ENCODE measurements at regions not wholly inside any gene's neighbourhood (a gene's known extent, or its start where the extent isn't known, plus 50 kb on each side); places are given as distances from the start of the nearest gene placed in this dataset.

DNA sequence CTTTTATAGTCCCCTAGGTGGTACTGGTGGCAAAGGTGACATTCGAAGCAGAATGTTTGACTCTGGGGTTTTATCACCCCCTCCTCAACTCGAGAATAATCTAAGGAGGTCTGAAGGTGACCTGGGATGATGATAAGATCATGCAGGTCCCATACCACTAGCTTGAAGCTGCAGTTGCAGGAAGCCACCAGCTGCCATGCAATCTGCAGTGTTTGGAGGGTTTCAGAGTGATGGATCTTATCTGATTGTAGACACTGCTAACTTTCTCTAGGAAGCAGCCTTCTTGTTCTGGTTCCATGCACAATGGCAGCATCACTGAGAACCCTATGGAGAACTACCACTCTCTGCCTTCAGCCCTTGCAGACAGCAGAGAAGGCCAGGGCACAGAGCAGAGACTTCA, 59.4 kb upstream of the LRPPRC start:
- TF ChIP-seq CHD2 (IDR thresholded peaks at IDR 0.05; ENCODE audit: low read length, partially characterized antibody) = no peak
- no peak for TF ChIP-seq ESRRA (IDR thresholded peaks at IDR 0.05; ENCODE audit: borderline replicate concordance, low read length)
- TF ChIP-seq, protein P1, sequence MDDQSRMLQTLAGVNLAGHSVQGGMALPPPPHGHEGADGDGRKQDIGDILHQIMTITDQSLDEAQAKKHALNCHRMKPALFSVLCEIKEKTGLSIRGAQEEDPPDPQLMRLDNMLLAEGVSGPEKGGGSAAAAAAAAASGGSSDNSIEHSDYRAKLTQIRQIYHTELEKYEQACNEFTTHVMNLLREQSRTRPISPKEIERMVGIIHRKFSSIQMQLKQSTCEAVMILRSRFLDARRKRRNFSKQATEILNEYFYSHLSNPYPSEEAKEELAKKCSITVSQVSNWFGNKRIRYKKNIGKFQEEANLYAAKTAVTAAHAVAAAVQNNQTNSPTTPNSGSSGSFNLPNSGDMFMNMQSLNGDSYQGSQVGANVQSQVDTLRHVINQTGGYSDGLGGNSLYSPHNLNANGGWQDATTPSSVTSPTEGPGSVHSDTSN (IDR thresholded peaks at IDR 0.05) = no peak
- TF ChIP-seq SMC3 (IDR thresholded peaks at IDR 0.05) = no peak
- no peak for TF ChIP-seq CHD4 (IDR thresholded peaks at IDR 0.05; ENCODE audit: borderline replicate concordance)
- TF ChIP-seq EP300 (IDR thresholded peaks at IDR 0.05) = no peak
- TF ChIP-seq ZC3H11A (IDR thresholded peaks at IDR 0.05) = no peak
- no peak for TF ChIP-seq SREBF2 (IDR thresholded peaks at IDR 0.05)
- no peak for TF ChIP-seq FOSB (CRISPR knock-in tag; IDR thresholded peaks at IDR 0.05)
- TF ChIP-seq, protein P2, sequence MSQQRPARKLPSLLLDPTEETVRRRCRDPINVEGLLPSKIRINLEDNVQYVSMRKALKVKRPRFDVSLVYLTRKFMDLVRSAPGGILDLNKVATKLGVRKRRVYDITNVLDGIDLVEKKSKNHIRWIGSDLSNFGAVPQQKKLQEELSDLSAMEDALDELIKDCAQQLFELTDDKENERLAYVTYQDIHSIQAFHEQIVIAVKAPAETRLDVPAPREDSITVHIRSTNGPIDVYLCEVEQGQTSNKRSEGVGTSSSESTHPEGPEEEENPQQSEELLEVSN (IDR thresholded peaks at IDR 0.05; ENCODE audit: borderline replicate concordance, low read depth) = no peak
- no peak for TF ChIP-seq EHF (CRISPR knock-in tag; IDR thresholded peaks at IDR 0.05)
- no peak for TF ChIP-seq RAD21 (conservative IDR thresholded peaks at IDR 0.05 in 1 of 2, IDR thresholded peaks at IDR 0.05 in 1 of 2)
- TF ChIP-seq POLR2AphosphoS2 (conservative IDR thresholded peaks at IDR 0.05; ENCODE audit: low read length) = no peak
- no peak for TF ChIP-seq KDM5A (IDR thresholded peaks at IDR 0.05)
- TF ChIP-seq, protein P3, sequence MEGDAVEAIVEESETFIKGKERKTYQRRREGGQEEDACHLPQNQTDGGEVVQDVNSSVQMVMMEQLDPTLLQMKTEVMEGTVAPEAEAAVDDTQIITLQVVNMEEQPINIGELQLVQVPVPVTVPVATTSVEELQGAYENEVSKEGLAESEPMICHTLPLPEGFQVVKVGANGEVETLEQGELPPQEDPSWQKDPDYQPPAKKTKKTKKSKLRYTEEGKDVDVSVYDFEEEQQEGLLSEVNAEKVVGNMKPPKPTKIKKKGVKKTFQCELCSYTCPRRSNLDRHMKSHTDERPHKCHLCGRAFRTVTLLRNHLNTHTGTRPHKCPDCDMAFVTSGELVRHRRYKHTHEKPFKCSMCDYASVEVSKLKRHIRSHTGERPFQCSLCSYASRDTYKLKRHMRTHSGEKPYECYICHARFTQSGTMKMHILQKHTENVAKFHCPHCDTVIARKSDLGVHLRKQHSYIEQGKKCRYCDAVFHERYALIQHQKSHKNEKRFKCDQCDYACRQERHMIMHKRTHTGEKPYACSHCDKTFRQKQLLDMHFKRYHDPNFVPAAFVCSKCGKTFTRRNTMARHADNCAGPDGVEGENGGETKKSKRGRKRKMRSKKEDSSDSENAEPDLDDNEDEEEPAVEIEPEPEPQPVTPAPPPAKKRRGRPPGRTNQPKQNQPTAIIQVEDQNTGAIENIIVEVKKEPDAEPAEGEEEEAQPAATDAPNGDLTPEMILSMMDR (IDR thresholded peaks at IDR 0.05) = no peak
- no peak for TF ChIP-seq HOXB13 (CRISPR knock-in tag; IDR thresholded peaks at IDR 0.05; ENCODE audit: low read depth)
- TF ChIP-seq CEBPB (IDR thresholded peaks at IDR 0.05) = no peak
- TF ChIP-seq, protein P4, sequence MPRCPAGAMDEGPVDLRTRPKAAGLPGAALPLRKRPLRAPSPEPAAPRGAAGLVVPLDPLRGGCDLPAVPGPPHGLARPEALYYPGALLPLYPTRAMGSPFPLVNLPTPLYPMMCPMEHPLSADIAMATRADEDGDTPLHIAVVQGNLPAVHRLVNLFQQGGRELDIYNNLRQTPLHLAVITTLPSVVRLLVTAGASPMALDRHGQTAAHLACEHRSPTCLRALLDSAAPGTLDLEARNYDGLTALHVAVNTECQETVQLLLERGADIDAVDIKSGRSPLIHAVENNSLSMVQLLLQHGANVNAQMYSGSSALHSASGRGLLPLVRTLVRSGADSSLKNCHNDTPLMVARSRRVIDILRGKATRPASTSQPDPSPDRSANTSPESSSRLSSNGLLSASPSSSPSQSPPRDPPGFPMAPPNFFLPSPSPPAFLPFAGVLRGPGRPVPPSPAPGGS (IDR thresholded peaks at IDR 0.05) = no peak
- TF ChIP-seq EHMT2 (IDR thresholded peaks at IDR 0.05; ENCODE audit: low read depth) = no peak
- TF ChIP-seq MAZ (IDR thresholded peaks at IDR 0.05; ENCODE audit: borderline replicate concordance, low read depth, low read length) = no peak
- DNase-seq (ENCODE audit: low read depth in 1 of 2, low spot score in 1 of 2) = no peak
- ChIA-PET POLR2A (no interaction called here), CTCF (interaction anchor here (1.7 to 5.8 kb wide), 2 partner anchors 9 to 12 kb away, joined by 4 to 65 read pairs; no protein-coding TSS in a partner anchor)
- Histone ChIP-seq H3K4me3 (no peak overlapping the region), H3K27ac (no peak overlapping the region), H3K9me3 (no peaks in the 10 kb centered on the region; the same call in 2 of the 3 replicates), H3K4me1 (no peaks in the 10 kb centered on the region), H3K4me2 (no peak overlapping the region)
- no peak for FAIRE-seq
- peak; percentile 48 to 56; a peak in 3 of 6 replicates for ATAC-seq
- 19% methylated on average over 2 of the region's 2 CpGs for WGBS (ENCODE audit: missing lambda C conversion rate)

GRCh38 chr2:44055664-44056063, 59.9 kb upstream of the LRPPRC start:
- TF ChIP-seq RARB (CRISPR knock-in tag; IDR thresholded peaks at IDR 0.05) (no peak), USF2 (IDR thresholded peaks at IDR 0.05) (no peak), MAFK (IDR thresholded peaks at IDR 0.05; ENCODE audit: partially characterized antibody) (no peak), ZFP36 (IDR thresholded peaks at IDR 0.05; ENCODE audit: borderline replicate concordance, partially characterized antibody) (no peak), NFE2L2 (conservative IDR thresholded peaks at IDR 0.05; ENCODE audit: low read length) (no peak)
- TF ChIP-seq, protein P5, sequence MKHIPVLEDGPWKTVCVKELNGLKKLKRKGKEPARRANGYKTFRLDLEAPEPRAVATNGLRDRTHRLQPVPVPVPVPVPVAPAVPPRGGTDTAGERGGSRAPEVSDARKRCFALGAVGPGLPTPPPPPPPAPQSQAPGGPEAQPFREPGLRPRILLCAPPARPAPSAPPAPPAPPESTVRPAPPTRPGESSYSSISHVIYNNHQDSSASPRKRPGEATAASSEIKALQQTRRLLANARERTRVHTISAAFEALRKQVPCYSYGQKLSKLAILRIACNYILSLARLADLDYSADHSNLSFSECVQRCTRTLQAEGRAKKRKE (CRISPR knock-in tag; IDR thresholded peaks at IDR 0.05; ENCODE audit: low read depth) = no peak
- TF ChIP-seq, protein P6, sequence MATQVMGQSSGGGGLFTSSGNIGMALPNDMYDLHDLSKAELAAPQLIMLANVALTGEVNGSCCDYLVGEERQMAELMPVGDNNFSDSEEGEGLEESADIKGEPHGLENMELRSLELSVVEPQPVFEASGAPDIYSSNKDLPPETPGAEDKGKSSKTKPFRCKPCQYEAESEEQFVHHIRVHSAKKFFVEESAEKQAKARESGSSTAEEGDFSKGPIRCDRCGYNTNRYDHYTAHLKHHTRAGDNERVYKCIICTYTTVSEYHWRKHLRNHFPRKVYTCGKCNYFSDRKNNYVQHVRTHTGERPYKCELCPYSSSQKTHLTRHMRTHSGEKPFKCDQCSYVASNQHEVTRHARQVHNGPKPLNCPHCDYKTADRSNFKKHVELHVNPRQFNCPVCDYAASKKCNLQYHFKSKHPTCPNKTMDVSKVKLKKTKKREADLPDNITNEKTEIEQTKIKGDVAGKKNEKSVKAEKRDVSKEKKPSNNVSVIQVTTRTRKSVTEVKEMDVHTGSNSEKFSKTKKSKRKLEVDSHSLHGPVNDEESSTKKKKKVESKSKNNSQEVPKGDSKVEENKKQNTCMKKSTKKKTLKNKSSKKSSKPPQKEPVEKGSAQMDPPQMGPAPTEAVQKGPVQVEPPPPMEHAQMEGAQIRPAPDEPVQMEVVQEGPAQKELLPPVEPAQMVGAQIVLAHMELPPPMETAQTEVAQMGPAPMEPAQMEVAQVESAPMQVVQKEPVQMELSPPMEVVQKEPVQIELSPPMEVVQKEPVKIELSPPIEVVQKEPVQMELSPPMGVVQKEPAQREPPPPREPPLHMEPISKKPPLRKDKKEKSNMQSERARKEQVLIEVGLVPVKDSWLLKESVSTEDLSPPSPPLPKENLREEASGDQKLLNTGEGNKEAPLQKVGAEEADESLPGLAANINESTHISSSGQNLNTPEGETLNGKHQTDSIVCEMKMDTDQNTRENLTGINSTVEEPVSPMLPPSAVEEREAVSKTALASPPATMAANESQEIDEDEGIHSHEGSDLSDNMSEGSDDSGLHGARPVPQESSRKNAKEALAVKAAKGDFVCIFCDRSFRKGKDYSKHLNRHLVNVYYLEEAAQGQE (IDR thresholded peaks at IDR 0.05) = no peak
- DNase-seq (ENCODE audit: low read depth in 1 of 2, low spot score in 1 of 2) (no peak), FAIRE-seq (no peak), ATAC-seq (no peak; a peak in 1 of 6 replicates)
- Histone ChIP-seq H3K4me1 (no peaks in the 10 kb centered on the region), H3K27ac (no peak overlapping the region), H3K4me2 (no peak overlapping the region), H3K4me3 (no peak overlapping the region), H3K9me3 (no peaks in the 10 kb centered on the region; the same call in 2 of the 3 replicates)
- WGBS (ENCODE audit: missing lambda C conversion rate) = 87% methylated on average over 7 of the region's 7 CpGs
- ChIA-PET CTCF (interaction anchor here (0.9 to 5.8 kb wide), 3 partner anchors 9 to 31 kb away, joined by 3 to 65 read pairs (median 4); no protein-coding TSS in a partner anchor), POLR2A (no interaction called here)
